Esophagus muscularis mucosa (tissue), 3 donors: ENCODE measurements at regions not wholly inside any gene's neighbourhood (a gene's known extent, or its start where the extent isn't known, plus 50 kb on each side); places are given as distances from the start of the nearest gene placed in this dataset.

Experiments used
- CTCF ChIP-seq, 3 experiments: fragments of 200-600 bp in 2 of 3; fragments of 450-650 bp in 1 of 3; sonication (generic) in 2 of 3; IDR thresholded peaks; one replicate each; pipeline ENCODE4 v1.5.1; 2017 to 2019; ENCODE audit warnings: antibody characterized with exemption in 3 of 3, mild to moderate bottlenecking in 2 of 3, moderate library complexity in 1 of 3
- POLR2A ChIP-seq: fragments of 450-650 bp; IDR thresholded peaks from one replicate; pipeline ENCODE4 v1.6.1; 2017; ENCODE audit warnings: antibody characterized with exemption, moderate library complexity, mild to moderate bottlenecking, low read depth

- TF ChIP-seq CTCF (IDR thresholded peaks at IDR 0.05) (no peak), POLR2A (no peak)
Measured at GRCh38 chr7:156456032-156456431, 184.5 kb upstream of the RNF32 start.
